Muscle of leg (tissue), 3 donors: ENCODE measurements at regions not wholly inside any gene's neighbourhood (a gene's known extent, or its start where the extent isn't known, plus 50 kb on each side); places are given as distances from the start of the nearest gene placed in this dataset.
"Not testable (repeated sequence)": the region's sequence is repeated elsewhere in the genome, so short reads cannot be mapped to it uniquely, and the experiment has no call there.

Source experiments
- DNase-seq: peaks from one replicate; pipeline ENCODE4 v3.0.0; 2013
- H3K27ac ChIP-seq: one replicate; pipeline ENCODE4 v1.5.1; 2013; ENCODE audit warnings: mild to moderate bottlenecking, low read length, control low read depth
- H3K27me3 ChIP-seq: one replicate; pipeline ENCODE4 v1.6.1; 2013; ENCODE audit warnings: low read length; ENCODE audit not compliant: control insufficient read depth, insufficient read depth
- H3K36me3 ChIP-seq: one replicate; pipeline ENCODE4 v1.6.1; 2013; ENCODE audit warnings: low read length; ENCODE audit not compliant: control insufficient read depth, insufficient read depth
- H3K4me1 ChIP-seq: one replicate; pipeline ENCODE4 v1.6.1; 2013; ENCODE audit warnings: low read length; ENCODE audit not compliant: control insufficient read depth, insufficient read depth
- H3K4me3 ChIP-seq: one replicate; pipeline ENCODE4 v1.5.1; 2013; ENCODE audit warnings: low read length, control low read depth
- H3K9me3 ChIP-seq: replicated peaks from 2 replicates; pipeline ENCODE4 v1.6.1; 2013; ENCODE audit warnings: low read depth, low read length; ENCODE audit not compliant: control insufficient read depth
- WGBS: methylation state at CpG from one replicate; pipeline ENCODE4 v1.1.5; 2013; ENCODE audit warnings: missing lambda C conversion rate; ENCODE audit not compliant: insufficient coverage; 5-methylcytosine and 5-hydroxymethylcytosine counted together

DNA sequence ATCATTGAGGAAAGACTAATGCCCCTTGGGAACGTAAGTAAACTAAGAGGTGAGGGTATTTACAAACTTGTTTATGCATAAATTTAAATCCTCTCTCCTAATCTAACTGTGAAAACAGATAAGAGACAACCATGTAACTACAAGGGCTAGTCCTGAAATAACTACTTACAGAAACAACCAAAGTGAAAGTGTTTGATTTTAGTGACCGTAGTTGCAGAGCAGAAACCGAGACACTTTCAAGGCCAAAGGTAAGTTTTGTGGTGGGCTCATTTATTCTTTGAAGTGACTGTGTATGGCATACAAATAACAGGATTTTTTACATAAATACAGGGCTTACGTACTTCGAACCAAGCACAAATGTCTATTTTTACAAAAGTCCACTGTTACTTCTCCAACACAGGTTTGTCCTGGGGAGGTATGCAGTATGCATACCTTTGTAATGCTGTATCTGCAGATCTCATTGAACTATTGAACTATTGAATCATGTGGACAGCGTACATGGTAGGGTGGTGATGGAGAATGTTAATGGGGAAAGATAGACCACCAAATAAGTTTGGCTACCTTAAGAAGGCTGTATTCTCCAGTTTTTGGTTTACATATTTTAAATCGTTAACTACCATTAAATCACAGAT lies 99.6 kb upstream of the RBMS3 start:
- Histone ChIP-seq H3K4me1 (no peaks in the 10 kb centered on the region), H3K4me3 (no peak overlapping the region), H3K9me3 (no peaks in the 10 kb centered on the region), H3K27ac (no peak overlapping the region), H3K36me3 (no peaks in the 10 kb centered on the region), H3K27me3 (no peaks in the 10 kb centered on the region)
- WGBS: 80% methylated on average over 1 of the region's 7 CpGs
- no peak for DNase-seq

DNA sequence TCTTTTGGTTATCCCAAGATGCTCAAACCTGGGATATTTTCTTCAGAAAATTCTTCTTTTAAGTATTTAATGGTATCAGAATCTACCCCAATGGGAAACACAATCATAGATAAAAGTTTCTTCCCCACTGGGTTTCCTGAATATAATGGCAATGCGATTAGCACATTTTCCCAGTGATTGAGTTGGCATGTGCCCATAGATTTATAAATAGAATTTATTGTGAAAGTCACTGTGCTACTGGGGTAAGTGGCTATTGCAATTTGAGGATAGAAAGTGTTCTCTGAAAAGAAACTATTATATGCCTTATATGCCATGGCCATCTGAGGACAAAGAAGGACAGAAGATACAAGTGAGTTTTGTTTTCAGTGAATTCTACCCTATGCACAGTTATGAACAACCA lies 99.0 kb upstream of the RBMS3 start:
- no peaks in the 10 kb centered on the region for H3K36me3 ChIP-seq
- no peak for DNase-seq
- no peaks in the 10 kb centered on the region for H3K9me3 ChIP-seq
- H3K4me3 ChIP-seq: no peak overlapping the region
- H3K27ac ChIP-seq: no peak overlapping the region
- WGBS: no CpG with 5 or more reads among the region's 1 CpG
- no peaks in the 10 kb centered on the region for H3K4me1 ChIP-seq
- H3K27me3 ChIP-seq: no peaks in the 10 kb centered on the region

DNA sequence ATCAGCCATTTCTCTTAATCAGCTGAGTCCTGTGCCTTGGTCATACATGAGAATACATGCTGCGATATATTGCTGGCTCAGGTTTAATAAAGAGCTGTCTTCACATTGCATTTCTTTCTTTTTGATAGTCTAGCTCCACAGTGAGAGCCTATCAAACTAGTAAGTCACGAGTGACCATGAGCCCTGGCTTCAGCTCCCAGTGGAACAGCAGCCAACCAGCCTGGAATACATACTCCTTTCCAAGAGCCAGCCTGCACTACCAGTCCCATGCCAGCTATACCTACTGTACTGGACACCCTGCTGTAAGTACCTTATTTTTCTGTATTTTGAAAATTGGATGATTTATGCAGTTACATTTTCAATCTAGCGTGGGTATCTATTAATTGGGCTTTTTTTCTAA lies 98.0 kb upstream of the RBMS3 start:
- not testable (repeated sequence) for H3K4me1 ChIP-seq, H3K27ac ChIP-seq, DNase-seq, H3K4me3 ChIP-seq, H3K36me3 ChIP-seq, H3K9me3 ChIP-seq, H3K27me3 ChIP-seq
- WGBS: 100% methylated on average over 1 of the region's 3 CpGs

DNA sequence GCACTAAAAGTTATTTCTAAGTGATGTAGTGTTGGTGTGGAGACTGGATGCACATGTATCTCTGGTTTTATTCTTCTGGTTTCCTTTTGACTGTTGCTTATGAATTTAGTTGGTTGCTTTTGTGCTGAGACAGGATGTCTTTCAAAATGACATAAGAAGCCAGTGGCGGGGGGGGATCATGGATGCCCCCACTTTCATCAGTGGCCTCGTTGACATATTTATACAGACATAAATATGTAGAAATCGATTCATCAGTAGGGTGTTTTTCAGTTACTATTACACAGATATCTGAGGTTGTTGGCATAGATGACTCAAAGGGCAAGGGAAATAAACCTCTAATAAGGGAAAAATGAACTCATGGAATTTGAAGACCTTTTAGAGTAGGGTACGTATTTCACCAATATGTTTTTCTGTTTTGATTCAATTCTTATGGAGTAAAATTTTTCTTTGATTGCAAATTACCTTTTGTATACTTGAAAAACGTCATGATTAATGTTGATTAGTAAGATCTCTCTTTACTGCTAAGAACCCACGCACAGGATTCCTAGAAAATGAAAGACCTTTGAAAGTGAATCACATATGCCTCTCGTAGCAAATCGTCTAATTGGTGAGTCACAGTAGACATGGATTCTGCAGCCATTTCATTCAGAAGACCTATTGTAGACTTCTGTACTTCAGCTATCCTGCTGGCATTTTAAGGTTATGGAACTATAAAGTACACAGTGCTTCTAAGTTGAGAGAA lies 97.4 kb upstream of the RBMS3 start:
- DNase-seq: no peak
- WGBS: no CpG with 5 or more reads among the region's 8 CpGs
- Histone ChIP-seq H3K9me3 (no peaks in the 10 kb centered on the region), H3K4me1 (no peaks in the 10 kb centered on the region), H3K36me3 (no peaks in the 10 kb centered on the region), H3K27ac (no peak overlapping the region), H3K27me3 (no peaks in the 10 kb centered on the region), H3K4me3 (no peak overlapping the region)

DNA sequence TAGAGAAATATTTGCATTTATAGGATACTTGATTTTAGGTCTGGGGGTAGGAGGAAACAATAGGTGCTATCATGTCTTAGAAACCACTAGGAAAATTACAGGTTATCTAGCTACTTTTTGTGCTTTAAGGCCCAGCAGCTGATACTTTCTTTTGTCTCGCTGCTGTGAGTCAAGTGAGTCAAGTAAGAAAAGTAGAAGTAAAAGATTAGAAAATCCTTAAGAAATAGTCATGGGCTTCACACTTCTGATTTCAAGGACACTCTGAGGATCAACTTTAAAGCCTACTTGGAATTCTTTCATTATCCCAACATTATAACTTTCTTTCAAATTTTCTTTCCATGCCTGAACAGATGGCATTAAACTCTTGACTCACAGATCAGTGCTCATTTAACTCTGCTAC lies 95.2 kb upstream of the RBMS3 start:
- no peaks in the 10 kb centered on the region for H3K36me3 ChIP-seq
- H3K27ac ChIP-seq: no peak overlapping the region
- no peaks in the 10 kb centered on the region for H3K27me3 ChIP-seq
- no peak overlapping the region for H3K4me3 ChIP-seq
- no peaks in the 10 kb centered on the region for H3K9me3 ChIP-seq
- WGBS: no CpG with 5 or more reads among the region's 1 CpG
- DNase-seq: no peak
- H3K4me1 ChIP-seq: no peaks in the 10 kb centered on the region

- WGBS: no CpG with 5 or more reads among the region's 1 CpG
- DNase-seq: no peak
- Histone ChIP-seq H3K4me3 (no peak overlapping the region), H3K9me3 (no peaks in the 10 kb centered on the region), H3K36me3 (no peaks in the 10 kb centered on the region), H3K27ac (no peak overlapping the region), H3K27me3 (no peaks in the 10 kb centered on the region), H3K4me1 (no peaks in the 10 kb centered on the region)
These were observed 94.7 kb upstream of the RBMS3 start for GRCh38 chr3:29186131-29186599.

GRCh38 chr3:29186982-29187725 lies 93.7 kb upstream of the RBMS3 start:
- no peak overlapping the region for H3K4me3 ChIP-seq
- DNase-seq: peak; percentile 36
- WGBS: no CpG with 5 or more reads among the region's 3 CpGs
- H3K9me3 ChIP-seq: no peaks in the 10 kb centered on the region
- H3K27ac ChIP-seq: no peak overlapping the region
- H3K36me3 ChIP-seq: no peaks in the 10 kb centered on the region
- no peaks in the 10 kb centered on the region for H3K4me1 ChIP-seq
- H3K27me3 ChIP-seq: no peaks in the 10 kb centered on the region

GRCh38 chr3:29189328-29189727 lies 91.5 kb upstream of the RBMS3 start:
- Histone ChIP-seq H3K27me3 (no peaks in the 10 kb centered on the region), H3K36me3 (no peaks in the 10 kb centered on the region), H3K9me3 (no peaks in the 10 kb centered on the region), H3K4me3 (no peak overlapping the region), H3K27ac (no peak overlapping the region), H3K4me1 (no peaks in the 10 kb centered on the region)
- no peak for DNase-seq

GRCh38 chr3:29194139-29194538 lies 86.7 kb upstream of the RBMS3 start:
- no CpG with 5 or more reads among the region's 1 CpG for WGBS
- H3K27ac ChIP-seq: no peak overlapping the region
- no peaks in the 10 kb centered on the region for H3K36me3 ChIP-seq
- no peak overlapping the region for H3K4me3 ChIP-seq
- no peak for DNase-seq
- H3K4me1 ChIP-seq: no peaks in the 10 kb centered on the region
- no peaks in the 10 kb centered on the region for H3K27me3 ChIP-seq
- no peaks in the 10 kb centered on the region for H3K9me3 ChIP-seq

- H3K36me3 ChIP-seq: no peaks in the 10 kb centered on the region
- no peak overlapping the region for H3K4me3 ChIP-seq
- DNase-seq: no peak
- H3K9me3 ChIP-seq: no peaks in the 10 kb centered on the region
- no peaks in the 10 kb centered on the region for H3K4me1 ChIP-seq
- 62% methylated on average over 3 of the region's 3 CpGs for WGBS
- no peaks in the 10 kb centered on the region for H3K27me3 ChIP-seq
- no peak overlapping the region for H3K27ac ChIP-seq
These were observed 85.8 kb upstream of the RBMS3 start for GRCh38 chr3:29195056-29195455.
